HepG2 (cell line): ENCODE measurements at regions not wholly inside any gene's neighbourhood (a gene's known extent, or its start where the extent isn't known, plus 50 kb on each side); places are given as distances from the start of the nearest gene placed in this dataset.
A peak's percentile ranks its signal among the peaks of the same experiment; 100 is the strongest.

Experiments
- ARNTL ChIP-seq: sonication (generic); formaldehyde crosslinking; IDR thresholded peaks from 2 replicates; pipeline ENCODE4 v1.4.0; 2020; ENCODE audit warnings: mild to moderate bottlenecking, missing genetic modification reagents
- ATF7-NPFF ChIP-seq: sonication (generic); formaldehyde crosslinking; IDR thresholded peaks from 2 replicates; pipeline ENCODE4 v1.8.1; 2023; ENCODE audit warnings: mild to moderate bottlenecking, low read depth, missing genetic modification reagents, moderate library complexity
- BCLAF1 ChIP-seq: fragments of 450-650 bp; IDR thresholded peaks from 2 replicates; pipeline ENCODE4 v1.6.1; 2017; ENCODE audit warnings: mild to moderate bottlenecking
- EEA1 ChIP-seq: sonication (generic); formaldehyde crosslinking; IDR thresholded peaks from 2 replicates; pipeline ENCODE4 v1.5.1; 2020; ENCODE audit warnings: mild to moderate bottlenecking, missing genetic modification reagents, borderline replicate concordance
- FOXP1 ChIP-seq, 2 experiments: fragments of 450-650 bp in 1 of 2; IDR thresholded peaks; 2 replicates each; pipeline ENCODE4 v1.6.1; 2017 to 2018; ENCODE audit warnings: antibody characterized with exemption in 1 of 2
- IRF2 ChIP-seq: IDR thresholded peaks from 2 replicates; pipeline ENCODE4 v1.6.1; 2018; ENCODE audit warnings: missing genetic modification reagents, missing compliant biosample characterization
- KDM5A ChIP-seq: fragments of 200-600 bp; sonication (generic); IDR thresholded peaks from 2 replicates; pipeline ENCODE4 v1.7.0; 2018; ENCODE audit warnings: antibody characterized with exemption, mild to moderate bottlenecking, low read length, borderline replicate concordance
- MEIS2 ChIP-seq: sonication (generic); formaldehyde crosslinking; IDR thresholded peaks from 2 replicates; pipeline ENCODE4 v1.9.0; 2021; ENCODE audit warnings: mild to moderate bottlenecking, missing genetic modification reagents
- MIER2 ChIP-seq: IDR thresholded peaks from 2 replicates; pipeline ENCODE4 v1.6.1; 2016; ENCODE audit warnings: missing biosample characterization, missing genetic modification reagents
- MIXL1 ChIP-seq: IDR thresholded peaks from 2 replicates; pipeline ENCODE4 v1.6.1; 2016
- PHF21A ChIP-seq: sonication (generic); formaldehyde crosslinking; IDR thresholded peaks from 2 replicates; pipeline ENCODE4 v1.5.0; 2020; ENCODE audit warnings: mild to moderate bottlenecking, missing genetic modification reagents
- RFXAP ChIP-seq: sonication (generic); formaldehyde crosslinking; IDR thresholded peaks from 2 replicates; pipeline ENCODE4 v1.4.0; 2020; ENCODE audit warnings: missing genetic modification reagents, borderline replicate concordance
- SALL1 ChIP-seq: sonication (generic); formaldehyde crosslinking; IDR thresholded peaks from 2 replicates; pipeline ENCODE4 v1.8.0; 2022; ENCODE audit warnings: mild to moderate bottlenecking, missing genetic modification reagents
- SP1 ChIP-seq, 2 experiments: fragments of 450-650 bp in 1 of 2; sonication (generic) in 1 of 2; formaldehyde crosslinking in 1 of 2; IDR thresholded peaks; 2 replicates each; pipeline versions ENCODE4 v1.4.0 to v1.6.1; 2016 to 2020; ENCODE audit warnings: missing genetic modification reagents in 1 of 2
- SRF ChIP-seq: IDR thresholded peaks from 2 replicates; pipeline ENCODE4 v1.6.1; 2011; ENCODE audit warnings: mild to moderate bottlenecking, low read depth, low read length, moderate library complexity
- TEAD3 ChIP-seq: optimal IDR thresholded peaks from 2 replicates; pipeline ENCODE3; 2016; ENCODE audit warnings: borderline replicate concordance
- ZBTB43 ChIP-seq: sonication (generic); formaldehyde crosslinking; conservative IDR thresholded peaks from 2 replicates; pipeline ENCODE4 v1.4.0; 2020; ENCODE audit warnings: missing genetic modification reagents
- ZNF230 ChIP-seq: sonication (generic); formaldehyde crosslinking; IDR thresholded peaks from 2 replicates; pipeline ENCODE4 v1.4.0; 2020; ENCODE audit warnings: mild to moderate bottlenecking, missing genetic modification reagents
- ZNF446 ChIP-seq: sonication (generic); formaldehyde crosslinking; IDR thresholded peaks from 2 replicates; pipeline ENCODE4 v1.5.0; 2020; ENCODE audit warnings: mild to moderate bottlenecking, missing genetic modification reagents
- ZNF556 ChIP-seq: sonication (generic); formaldehyde crosslinking; IDR thresholded peaks from 2 replicates; pipeline ENCODE4 v1.4.0; 2020; ENCODE audit warnings: mild to moderate bottlenecking, missing genetic modification reagents, borderline replicate concordance
- ZNF558 ChIP-seq: sonication (generic); formaldehyde crosslinking; IDR thresholded peaks from 2 replicates; pipeline ENCODE4 v1.9.0; 2022; ENCODE audit warnings: mild to moderate bottlenecking, missing genetic modification reagents, borderline replicate concordance
- ZNF761 ChIP-seq: sonication (generic); formaldehyde crosslinking; conservative IDR thresholded peaks from 2 replicates; pipeline ENCODE4 v1.4.0; 2020; ENCODE audit warnings: mild to moderate bottlenecking, missing genetic modification reagents
- ZNF766 ChIP-seq: sonication (generic); formaldehyde crosslinking; IDR thresholded peaks from 2 replicates; pipeline ENCODE4 v1.5.0; 2020; ENCODE audit warnings: missing genetic modification reagents, borderline replicate concordance
- ZNF850 ChIP-seq: sonication (generic); formaldehyde crosslinking; conservative IDR thresholded peaks from 2 replicates; pipeline ENCODE4 v1.9.0; 2021; ENCODE audit warnings: mild to moderate bottlenecking, missing genetic modification reagents
- TF ChIP-seq, protein P1 (sequence below): sonication (generic); formaldehyde crosslinking; IDR thresholded peaks from 2 replicates; pipeline ENCODE4 v1.5.1; 2020; ENCODE audit warnings: mild to moderate bottlenecking, moderate library complexity, missing genetic modification reagents

DNA sequence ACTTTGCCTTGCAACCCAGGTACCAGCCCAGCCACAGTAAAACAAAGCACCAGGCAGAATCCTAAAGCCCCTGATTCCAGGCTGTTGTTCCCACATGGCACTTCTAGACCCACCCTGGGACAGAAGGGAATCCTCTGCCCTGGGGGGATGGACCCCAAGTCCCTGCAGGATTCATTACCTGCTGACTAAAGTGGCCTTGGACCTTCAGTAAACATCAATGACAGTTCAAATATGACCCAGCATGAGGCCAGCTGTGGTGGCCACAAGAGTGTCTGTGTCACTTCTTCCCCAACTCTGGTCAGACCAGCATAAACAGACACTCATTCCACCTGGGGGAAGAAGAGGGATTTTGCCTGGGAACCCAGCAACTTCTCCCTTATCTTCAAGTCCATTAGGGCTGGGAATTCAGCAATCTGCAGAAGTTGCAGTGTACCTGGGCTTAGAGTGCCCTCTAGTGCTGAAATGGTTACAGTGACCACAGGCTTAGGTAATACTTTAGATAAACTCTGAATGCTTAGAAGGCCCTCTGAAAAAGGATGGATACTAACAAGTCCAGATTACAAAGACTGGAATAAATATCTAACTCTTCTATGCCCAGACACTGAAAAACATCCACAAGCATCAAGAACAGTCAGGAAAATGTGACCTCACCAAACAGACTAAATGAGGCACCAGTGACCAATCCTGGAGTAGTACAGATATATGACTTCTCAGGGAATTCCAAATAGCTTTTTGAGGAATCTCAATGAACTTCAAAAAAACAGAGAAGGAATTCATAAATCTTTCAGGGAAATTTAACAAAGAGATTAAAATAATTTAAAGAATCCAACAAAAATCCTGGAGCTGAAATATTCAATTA is 108.5 kb upstream of the TMEM168 start (continued):
- TF ChIP-seq ZNF556: no peak
- TF ChIP-seq ARNTL (CRISPR knock-in tag): no peak
- no peak for TF ChIP-seq ZNF230 (CRISPR knock-in tag)
- no peak for TF ChIP-seq ZNF761 (CRISPR knock-in tag)
- peak; percentile 68; the same call in 1 of the 2 replicates for TF ChIP-seq PHF21A (CRISPR knock-in tag)
- TF ChIP-seq BCLAF1: no peak
- no peak for TF ChIP-seq SP1 (IDR thresholded peaks at IDR 0.05)
- no peak for TF ChIP-seq SP1 (CRISPR knock-in tag; IDR thresholded peaks at IDR 0.05)
- TF ChIP-seq ZNF766: 0 out of 2 replicates have a peak, but pooled peaks have one; percentile 31
- peak; percentile 49; the same call in 1 of the 2 replicates for TF ChIP-seq MIER2 (CRISPR knock-in tag)
- TF ChIP-seq IRF2 (CRISPR knock-in tag): peak; percentile 45
- TF ChIP-seq KDM5A: no peak; the same call in 1 of the 2 replicates
- no peak for TF ChIP-seq ATF7-NPFF (CRISPR knock-in tag)
- no peak for TF ChIP-seq FOXP1 (IDR thresholded peaks at IDR 0.05)
- peak; percentile 61 for TF ChIP-seq FOXP1 (CRISPR knock-in tag; IDR thresholded peaks at IDR 0.05)
- TF ChIP-seq ZBTB43 (CRISPR knock-in tag): 0 out of 2 replicates have a peak, but pooled peaks have one; percentile 16
- TF ChIP-seq RFXAP: no peak
- no peak for TF ChIP-seq ZNF850 (CRISPR knock-in tag)
- peak; percentile 41 for TF ChIP-seq TEAD3 (CRISPR knock-in tag)
- TF ChIP-seq SALL1: peak; percentile 94
- no peak for TF ChIP-seq EEA1 (CRISPR knock-in tag)
- TF ChIP-seq ZNF446 (CRISPR knock-in tag): no peak
- TF ChIP-seq, protein P1, sequence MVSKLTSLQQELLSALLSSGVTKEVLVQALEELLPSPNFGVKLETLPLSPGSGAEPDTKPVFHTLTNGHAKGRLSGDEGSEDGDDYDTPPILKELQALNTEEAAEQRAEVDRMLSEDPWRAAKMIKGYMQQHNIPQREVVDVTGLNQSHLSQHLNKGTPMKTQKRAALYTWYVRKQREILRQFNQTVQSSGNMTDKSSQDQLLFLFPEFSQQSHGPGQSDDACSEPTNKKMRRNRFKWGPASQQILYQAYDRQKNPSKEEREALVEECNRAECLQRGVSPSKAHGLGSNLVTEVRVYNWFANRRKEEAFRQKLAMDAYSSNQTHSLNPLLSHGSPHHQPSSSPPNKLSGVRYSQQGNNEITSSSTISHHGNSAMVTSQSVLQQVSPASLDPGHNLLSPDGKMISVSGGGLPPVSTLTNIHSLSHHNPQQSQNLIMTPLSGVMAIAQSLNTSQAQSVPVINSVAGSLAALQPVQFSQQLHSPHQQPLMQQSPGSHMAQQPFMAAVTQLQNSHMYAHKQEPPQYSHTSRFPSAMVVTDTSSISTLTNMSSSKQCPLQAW (CRISPR knock-in tag): 0 out of 2 replicates have a peak, but pooled peaks have one; percentile 34
- TF ChIP-seq ZNF558: no peak
- TF ChIP-seq MEIS2 (CRISPR knock-in tag): peak; percentile 91
- no peak for TF ChIP-seq SRF
- peak; percentile 72 for TF ChIP-seq MIXL1 (CRISPR knock-in tag)
